Activated CD8-positive, alpha-beta T cell treated with anti-CD3 and anti-CD28 coated beads for 36 hours (primary cell): ENCODE measurements at regions not wholly inside any gene's neighbourhood (a gene's known extent, or its start where the extent isn't known, plus 50 kb on each side); places are given as distances from the start of the nearest gene placed in this dataset.
A peak's percentile ranks its signal among the peaks of the same experiment; 100 is the strongest.

Source experiments
- ATAC-seq: fragments of 200-7000 bp; cut with Tn5 transposase; one replicate; pipeline ENCODE4 v1.10.0; 2021; ENCODE audit warnings: mild to moderate bottlenecking, moderate library complexity
- CTCF ChIA-PET: fragments of 350-600 bp; sonication (Branson Sonifier 250); formaldehyde crosslinking; loops from one replicate; lab custom pipeline; 2021; ENCODE audit warnings: antibody characterized with exemption; lab: Charles Lee
- POLR2A ChIA-PET: fragments of 350-600 bp; sonication (Branson Sonifier 250); formaldehyde crosslinking; loops from one replicate; lab custom pipeline; 2021; ENCODE audit warnings: antibody characterized with exemption; lab: Charles Lee
- DNase-seq: peaks from one replicate; pipeline ENCODE4 v3.0.0-alpha.2; 2020
- H3K27ac Mint-ChIP-seq: one replicate; pipeline ENCODE4 v1.8.0; 2021; ENCODE audit warnings: mild to moderate bottlenecking, mixed read lengths
- H3K27me3 Mint-ChIP-seq: one replicate; pipeline ENCODE4 v1.8.0; 2021; ENCODE audit warnings: mixed read lengths
- H3K36me3 Mint-ChIP-seq: one replicate; pipeline ENCODE4 v1.8.0; 2021; ENCODE audit warnings: low read depth, mixed read lengths
- H3K4me1 Mint-ChIP-seq: one replicate; pipeline ENCODE4 v1.8.0; 2021; ENCODE audit warnings: low read depth, mixed read lengths
- H3K4me3 Mint-ChIP-seq: one replicate; pipeline ENCODE4 v1.8.0; 2021; ENCODE audit warnings: mild to moderate bottlenecking, moderate library complexity, mixed read lengths
- H3K9me3 Mint-ChIP-seq: one replicate; pipeline ENCODE4 v1.8.0; 2021; ENCODE audit warnings: mixed read lengths
- CTCF ChIP-seq: fragments of 200-600 bp; IDR thresholded peaks from one replicate; pipeline ENCODE4 v1.8.0; 2022; ENCODE audit warnings: antibody characterized with exemption, mild to moderate bottlenecking
- intact Hi-C: fragments of 100-400 bp; cut with micrococcal nuclease; formaldehyde crosslinking; loops from one replicate; pipeline ENCODE4 v1.10.0; 2022

GRCh38 chr5:159601216-159601615 is 270.9 kb upstream of the IL12B start:
- H3K36me3 Mint-ChIP-seq, result no peaks in the 10 kb centered on the region
- H3K9me3 Mint-ChIP-seq, result peaks cover 11% of the 10 kb centered on the region
- H3K27me3 Mint-ChIP-seq, result peaks cover 6% of the 10 kb centered on the region
- POLR2A ChIA-PET, result no interaction called here
- intact Hi-C loops, result no loop called here
- ATAC-seq (no peak), DNase-seq (no peak)
- H3K27ac Mint-ChIP-seq, result no peak overlapping the region
- peaks cover 9% of the 10 kb centered on the region for H3K4me1 Mint-ChIP-seq
- TF ChIP-seq CTCF, result no peak
- CTCF ChIA-PET, result no interaction called here
- no peak overlapping the region for H3K4me3 Mint-ChIP-seq

GRCh38 chr5:159602434-159602833 is 272.1 kb upstream of the IL12B start:
- H3K9me3 Mint-ChIP-seq, result peaks cover 11% of the 10 kb centered on the region
- ChIA-PET POLR2A (no interaction called here), CTCF (interaction anchor here (0.8 kb wide), 1 partner anchor 86 kb away, joined by 4 read pairs; no protein-coding TSS in a partner anchor)
- H3K27ac Mint-ChIP-seq, result no peak overlapping the region
- ATAC-seq, result no peak
- H3K36me3 Mint-ChIP-seq, result no peaks in the 10 kb centered on the region
- intact Hi-C loops, result no loop called here
- H3K4me1 Mint-ChIP-seq, result peaks cover 12% of the 10 kb centered on the region
- H3K27me3 Mint-ChIP-seq, result peaks cover 6% of the 10 kb centered on the region
- TF ChIP-seq CTCF, result no peak
- H3K4me3 Mint-ChIP-seq, result no peak overlapping the region
- no peak for DNase-seq

- POLR2A ChIA-PET, result interaction anchor here (0.9 kb wide), 1 partner anchor 16 kb away, joined by 3 read pairs; no protein-coding TSS in a partner anchor
- Mint-ChIP-seq H3K27ac (no peak overlapping the region), H3K4me3 (no peak overlapping the region), H3K9me3 (peaks cover 11% of the 10 kb centered on the region), H3K4me1 (peaks cover 19% of the 10 kb centered on the region), H3K27me3 (peaks cover 4% of the 10 kb centered on the region), H3K36me3 (no peaks in the 10 kb centered on the region)
- CTCF ChIA-PET, result no interaction called here
- no peak for TF ChIP-seq CTCF
- intact Hi-C loops, result no loop called here
- DNase-seq (no peak), ATAC-seq (no peak)
Observed at GRCh38 chr5:159605585-159605984, 275.3 kb upstream of the IL12B start.

- ChIA-PET POLR2A (no interaction called here), CTCF (no interaction called here)
- Mint-ChIP-seq H3K4me1 (peaks cover 20% of the 10 kb centered on the region), H3K27me3 (peaks cover 7% of the 10 kb centered on the region), H3K4me3 (no peak overlapping the region), H3K27ac (no peak overlapping the region), H3K36me3 (no peaks in the 10 kb centered on the region), H3K9me3 (no peaks in the 10 kb centered on the region)
- DNase-seq (no peak), ATAC-seq (no peak)
- TF ChIP-seq CTCF, result no peak
- intact Hi-C loops, result no loop called here
Observed at GRCh38 chr5:159609359-159609758, 279.1 kb upstream of the IL12B start.

- ATAC-seq, result peak; percentile 53
- no peak overlapping the region for H3K27ac Mint-ChIP-seq
- no peaks in the 10 kb centered on the region for H3K9me3 Mint-ChIP-seq
- peaks cover 7% of the 10 kb centered on the region for H3K27me3 Mint-ChIP-seq
- H3K4me1 Mint-ChIP-seq, result peaks cover 18% of the 10 kb centered on the region
- no peaks in the 10 kb centered on the region for H3K36me3 Mint-ChIP-seq
- TF ChIP-seq CTCF, result no peak
- intact Hi-C loops, result no loop called here
- DNase-seq, result no peak
- H3K4me3 Mint-ChIP-seq, result no peak overlapping the region
- ChIA-PET POLR2A (no interaction called here), CTCF (no interaction called here)
Observed at GRCh38 chr5:159610966-159611579, 280.8 kb upstream of the IL12B start.
